HL-60 (cell line): ENCODE measurements at regions not wholly inside any gene's neighbourhood (a gene's known extent, or its start where the extent isn't known, plus 50 kb on each side); places are given as distances from the start of the nearest gene placed in this dataset.

Experiments
- DNase-seq, 2 experiments: peaks; one replicate each; pipeline ENCODE4 v3.0.0-alpha.2; 2010 to 2020; ENCODE audit warnings: low read depth in 1 of 2, low spot score in 1 of 2
- H3K27ac ChIP-seq: fragments of 250-450 bp; sonication (Bioruptor Pico); replicated peaks from 2 replicates; pipeline ENCODE4 v1.5.1; 2020; ENCODE audit warnings: mild to moderate bottlenecking, moderate library complexity
- H3K27me3 ChIP-seq: fragments of 250-450 bp; sonication (Bioruptor Pico); 2 replicates; pipeline ENCODE4 v1.5.1; 2021; ENCODE audit warnings: mild to moderate bottlenecking, moderate library complexity; ENCODE audit not compliant: insufficient read depth, poor library complexity, severe bottlenecking
- H3K4me3 ChIP-seq: replicated peaks from 2 replicates; pipeline ENCODE4 v1.5.1; 2011; ENCODE audit warnings: mild to moderate bottlenecking, control low read depth, low read length; ENCODE audit not compliant: insufficient read depth
- CTCF ChIP-seq: IDR thresholded peaks from one replicate; pipeline ENCODE4 v1.5.1; 2011; ENCODE audit warnings: low read length, control low read depth, inconsistent platforms; ENCODE audit not compliant: insufficient read depth
- GABPA ChIP-seq: IDR thresholded peaks from 2 replicates; pipeline ENCODE4 v1.6.1; 2012; ENCODE audit warnings: low read depth
- POLR2AphosphoS5 ChIP-seq: IDR thresholded peaks from 2 replicates; pipeline ENCODE4 v1.6.1; 2012; ENCODE audit warnings: low read depth
- REST ChIP-seq: IDR thresholded peaks from 2 replicates; pipeline ENCODE4 v1.6.1; 2012; ENCODE audit warnings: low read depth; ENCODE audit not compliant: insufficient replicate concordance
- SPI1 ChIP-seq: IDR thresholded peaks from 2 replicates; pipeline ENCODE4 v1.6.1; 2012; ENCODE audit warnings: low read depth, mild to moderate bottlenecking, borderline replicate concordance

- no peak for TF ChIP-seq POLR2AphosphoS5
- no peak for TF ChIP-seq GABPA
- TF ChIP-seq CTCF = no peak
- TF ChIP-seq SPI1 = no peak
- no peak for TF ChIP-seq REST
- Histone ChIP-seq H3K27ac (no peak overlapping the region), H3K27me3 (peaks cover 14% of the 10 kb centered on the region), H3K4me3 (no peak overlapping the region)
- DNase-seq = no peak
These were observed 248.5 kb upstream of the RPL38 start for GRCh38 chr17:73954951-73955350.

GRCh38 chr17:73955616-73956015, 247.9 kb upstream of the RPL38 start:
- no peak for TF ChIP-seq GABPA
- H3K27ac ChIP-seq = no peak overlapping the region
- DNase-seq = no peak
- peaks cover 12% of the 10 kb centered on the region for H3K27me3 ChIP-seq
- no peak overlapping the region for H3K4me3 ChIP-seq

GRCh38 chr17:73956169-73956568, 247.3 kb upstream of the RPL38 start:
- DNase-seq = no peak
- TF ChIP-seq CTCF (no peak), REST (no peak), SPI1 (no peak), POLR2AphosphoS5 (no peak), GABPA (no peak)
- H3K4me3 ChIP-seq = no peak overlapping the region
- peaks cover 12% of the 10 kb centered on the region for H3K27me3 ChIP-seq
- H3K27ac ChIP-seq = no peak overlapping the region

- peaks cover 12% of the 10 kb centered on the region for H3K27me3 ChIP-seq
- no peak for TF ChIP-seq POLR2AphosphoS5
- TF ChIP-seq SPI1 = no peak
- no peak for TF ChIP-seq REST
- TF ChIP-seq GABPA = no peak
- peak; percentile 20 for TF ChIP-seq CTCF
- H3K4me3 ChIP-seq = no peak overlapping the region
- DNase-seq = peak in 1 of 2 experiments; percentile 31
- no peak overlapping the region for H3K27ac ChIP-seq
These were observed 246.6 kb upstream of the RPL38 start for GRCh38 chr17:73956595-73957465.
